ENCODE measurements at regions not wholly inside any gene's neighbourhood (a gene's known extent, or its start where the extent isn't known, plus 50 kb on each side); places are given as distances from the start of the nearest gene placed in this dataset.

GRCh38 chr6:103255132-103255531 is 1604.6 kb downstream of the HACE1 start:
- TF ChIP-seq GABPA (IDR thresholded peaks at IDR 0.05; ENCODE audit: low read depth) (no peak), MAX (IDR thresholded peaks at IDR 0.05; ENCODE audit: low read depth) (no peak), CTCF (IDR thresholded peaks at IDR 0.05) (no peak), RFX5 (IDR thresholded peaks at IDR 0.05; ENCODE audit: low read length) (no peak), TAF1 (IDR thresholded peaks at IDR 0.05; ENCODE audit: borderline replicate concordance, low read depth, low read length) (no peak), YY1 (IDR thresholded peaks at IDR 0.05; ENCODE audit: low read depth) (no peak), SIN3A (IDR thresholded peaks at IDR 0.05; ENCODE audit: borderline replicate concordance, low read depth, low read length) (no peak)
